MG63 (cell line): ENCODE measurements at regions not wholly inside any gene's neighbourhood (a gene's known extent, or its start where the extent isn't known, plus 50 kb on each side); places are given as distances from the start of the nearest gene placed in this dataset.
"Not testable (repeated sequence)": the region's sequence is repeated elsewhere in the genome, so short reads cannot be mapped to it uniquely, and the experiment has no call there.

Experiments used
- DNase-seq: peaks from one replicate; pipeline ENCODE4 v3.0.0-alpha.2; 2020
- H3K27me3 ChIP-seq: fragments of 250-450 bp; sonication (Bioruptor Pico); 2 replicates; pipeline ENCODE4 v1.5.1; 2020; ENCODE audit warnings: mild to moderate bottlenecking, moderate library complexity
- H3K36me3 ChIP-seq: fragments of 250-450 bp; sonication (Bioruptor Pico); 2 replicates; pipeline ENCODE4 v1.5.1; 2020; ENCODE audit warnings: mild to moderate bottlenecking, moderate library complexity
- H3K4me3 ChIP-seq: fragments of 250-450 bp; sonication (Bioruptor Pico); 2 replicates; pipeline ENCODE4 v1.5.1; 2020; ENCODE audit warnings: mild to moderate bottlenecking, moderate library complexity
- H3K9me3 ChIP-seq: fragments of 250-450 bp; sonication (Bioruptor Pico); 2 replicates; pipeline ENCODE4 v1.5.1; 2020; ENCODE audit warnings: mild to moderate bottlenecking, moderate library complexity

- H3K4me3 ChIP-seq, H3K36me3 ChIP-seq, DNase-seq, H3K27me3 ChIP-seq, H3K9me3 ChIP-seq: not testable (repeated sequence)
Observed at GRCh38 chr6:80952479-80952878, 800.0 kb downstream of the TENT5A start.

- no peak overlapping the region for H3K4me3 ChIP-seq
- H3K9me3 ChIP-seq = no peaks in the 10 kb centered on the region
- DNase-seq = no peak
- H3K27me3 ChIP-seq = no peaks in the 10 kb centered on the region
- no peaks in the 10 kb centered on the region for H3K36me3 ChIP-seq
Observed at GRCh38 chr6:80946402-80946801, 806.1 kb downstream of the TENT5A start.

DNA sequence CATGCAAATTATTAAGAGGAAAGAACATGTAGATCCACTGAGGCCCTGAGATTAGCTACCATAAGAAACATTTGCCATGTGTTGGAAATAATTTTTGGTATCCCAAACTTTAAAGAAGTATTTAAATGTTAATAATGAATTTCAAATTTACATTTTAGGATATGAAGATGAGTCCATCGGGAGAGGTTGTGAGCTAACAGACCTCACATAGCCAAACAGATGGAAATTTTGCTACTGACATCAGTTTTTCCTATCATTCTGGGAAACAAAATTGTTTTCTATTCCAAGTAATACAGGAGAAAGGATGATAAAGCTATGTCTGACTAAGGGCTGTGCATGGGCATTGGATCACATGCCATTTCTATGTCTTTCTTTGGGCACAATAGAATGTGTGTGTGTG lies 809.6 kb downstream of the TENT5A start:
- no peak for DNase-seq

DNA sequence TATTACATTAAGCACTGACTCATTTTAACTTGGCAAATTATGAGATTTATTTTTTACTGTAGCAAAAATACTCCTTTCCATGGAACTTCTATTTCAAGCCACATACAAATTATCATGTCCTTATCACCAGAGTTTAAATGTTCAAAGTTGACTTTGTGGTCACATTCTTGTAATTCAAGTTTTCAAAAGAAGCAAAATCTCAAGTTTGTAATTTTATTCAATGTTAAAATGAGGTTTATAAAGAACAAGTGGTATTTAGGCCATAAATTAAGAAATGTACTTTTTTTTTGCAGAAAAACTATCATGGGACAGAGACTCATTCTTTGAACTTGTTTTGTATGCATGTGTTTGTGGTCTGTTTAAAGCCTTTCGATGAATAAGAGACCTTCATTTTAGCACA lies 811.5 kb downstream of the TENT5A start:
- DNase-seq = no peak
- no peak overlapping the region for H3K4me3 ChIP-seq

More for the DNA sequence above, 809.6 kb downstream of the TENT5A start:
- H3K27me3 ChIP-seq = no peaks in the 10 kb centered on the region
- no peaks in the 10 kb centered on the region for H3K36me3 ChIP-seq
- H3K4me3 ChIP-seq = no peak overlapping the region
- no peaks in the 10 kb centered on the region for H3K9me3 ChIP-seq

DNA sequence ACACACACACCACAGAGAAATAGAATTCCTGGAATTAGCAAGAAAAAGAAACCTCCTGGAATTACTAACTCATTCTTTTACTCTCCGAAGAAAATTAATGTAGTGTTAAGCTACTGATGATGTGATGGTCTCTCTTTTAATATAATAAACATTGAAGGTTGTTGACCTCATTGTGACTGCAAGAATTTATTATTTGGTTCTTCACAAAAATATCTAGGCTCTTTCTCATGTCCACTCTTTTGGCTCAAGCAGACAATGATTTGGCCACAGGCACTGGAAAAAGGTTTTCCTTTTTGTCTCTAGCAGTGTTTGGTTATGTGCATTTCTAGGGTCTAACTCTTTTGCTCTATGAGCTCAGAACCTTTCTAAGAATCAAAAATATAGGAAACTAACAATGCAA lies 811.9 kb downstream of the TENT5A start:
- H3K36me3 ChIP-seq = no peaks in the 10 kb centered on the region
- no peaks in the 10 kb centered on the region for H3K9me3 ChIP-seq
- no peak for DNase-seq
- no peaks in the 10 kb centered on the region for H3K27me3 ChIP-seq
- H3K4me3 ChIP-seq = no peak overlapping the region

More for the DNA sequence above, 811.5 kb downstream of the TENT5A start:
- Histone ChIP-seq H3K9me3 (no peaks in the 10 kb centered on the region), H3K36me3 (no peaks in the 10 kb centered on the region), H3K27me3 (no peaks in the 10 kb centered on the region)

DNA sequence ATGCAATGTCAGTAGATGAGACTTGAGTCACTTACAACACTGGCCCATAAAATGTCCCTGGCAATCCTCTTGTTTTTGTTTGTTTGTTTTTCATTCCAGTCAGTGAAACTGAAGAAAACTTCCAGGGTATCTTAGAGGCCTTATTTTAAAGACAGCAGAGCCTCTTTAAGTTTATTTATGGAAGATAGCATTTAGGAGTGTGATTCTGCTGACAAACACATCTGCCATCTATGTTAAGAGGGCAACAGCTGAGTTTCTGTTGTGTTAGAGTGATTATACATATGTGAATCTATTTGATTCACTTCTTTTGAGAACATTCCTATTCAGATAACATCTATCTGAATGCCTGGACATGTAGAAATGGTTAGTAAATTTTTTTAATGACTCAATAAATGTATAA lies 812.6 kb downstream of the TENT5A start:
- DNase-seq = no peak
- no peaks in the 10 kb centered on the region for H3K27me3 ChIP-seq
- no peaks in the 10 kb centered on the region for H3K9me3 ChIP-seq

DNA sequence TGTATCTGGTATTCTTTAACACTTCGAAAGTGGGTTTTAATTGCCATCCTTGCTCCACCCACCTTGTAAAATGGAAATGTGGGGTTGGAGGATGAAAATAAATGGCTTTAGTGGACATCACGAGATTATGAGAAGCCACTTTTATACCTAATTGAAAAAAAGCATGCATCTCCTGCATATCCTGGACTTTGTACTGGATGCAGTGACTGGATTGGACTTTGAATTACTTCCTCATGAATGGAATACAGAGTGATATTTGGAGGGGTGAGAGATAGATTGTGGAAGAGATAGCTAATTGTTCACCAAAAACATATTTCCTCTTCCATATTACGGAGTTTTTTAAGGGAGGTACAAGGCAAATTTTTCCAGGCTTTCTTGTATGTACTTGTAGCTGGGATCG lies 813.0 kb downstream of the TENT5A start:
- no peaks in the 10 kb centered on the region for H3K9me3 ChIP-seq
- H3K36me3 ChIP-seq = no peaks in the 10 kb centered on the region
- no peaks in the 10 kb centered on the region for H3K27me3 ChIP-seq
- H3K4me3 ChIP-seq = no peak overlapping the region
- no peak for DNase-seq

More for the DNA sequence above, 812.6 kb downstream of the TENT5A start:
- Histone ChIP-seq H3K4me3 (no peak overlapping the region), H3K36me3 (no peaks in the 10 kb centered on the region)

DNA sequence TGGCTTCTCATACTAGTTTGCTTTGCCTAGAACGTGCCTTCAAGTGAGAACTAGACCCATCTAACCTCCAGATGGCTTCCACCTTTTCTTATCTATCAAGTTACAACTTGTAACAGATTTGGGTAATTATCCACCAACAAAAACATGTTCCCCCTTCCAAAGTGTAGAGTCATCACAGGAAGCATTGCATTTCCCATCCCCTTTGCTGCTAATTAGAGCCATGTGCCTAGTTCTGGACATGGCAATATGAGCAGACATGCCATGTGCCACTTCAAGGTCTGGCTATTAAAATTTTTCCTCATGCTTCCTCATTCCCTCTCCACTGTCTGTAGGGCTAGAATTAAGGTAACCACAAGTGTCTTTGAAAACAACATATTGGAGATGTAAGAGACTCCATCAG lies 814.4 kb downstream of the TENT5A start:
- Histone ChIP-seq H3K27me3 (no peaks in the 10 kb centered on the region), H3K4me3 (no peak overlapping the region), H3K36me3 (no peaks in the 10 kb centered on the region), H3K9me3 (peaks cover 10% of the 10 kb centered on the region; the same call in 1 of the 2 replicates)
- DNase-seq = no peak

DNA sequence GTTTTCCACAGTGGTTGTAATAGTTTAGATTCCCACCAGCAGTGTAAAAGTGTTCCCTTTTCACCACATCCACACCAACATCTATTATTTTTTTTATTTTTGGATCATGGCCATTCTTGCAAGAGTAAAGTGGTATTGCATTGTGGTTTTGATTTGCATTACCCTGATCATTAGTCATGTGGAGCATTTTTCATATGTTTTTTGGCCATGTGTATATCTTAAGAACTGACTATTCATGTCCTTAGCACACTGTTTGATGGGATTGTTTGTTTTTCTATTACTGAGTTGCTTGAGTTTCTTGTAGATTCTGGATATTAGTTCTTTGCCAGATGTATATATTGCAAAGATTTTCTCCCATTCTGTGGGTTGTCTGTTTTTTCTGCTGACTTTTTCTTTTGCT lies 820.1 kb downstream of the TENT5A start:
- no peaks in the 10 kb centered on the region for H3K27me3 ChIP-seq
- H3K36me3 ChIP-seq = no peaks in the 10 kb centered on the region
- no peak for DNase-seq
- H3K4me3 ChIP-seq = no peak overlapping the region
- peaks cover 10% of the 10 kb centered on the region for H3K9me3 ChIP-seq

- no peaks in the 10 kb centered on the region for H3K27me3 ChIP-seq
Observed at GRCh38 chr6:80930376-80930775, 822.1 kb downstream of the TENT5A start.

GRCh38 chr6:80923816-80924215 lies 817.3 kb downstream of the BCKDHB start:
- H3K4me3 ChIP-seq = no peak overlapping the region
- DNase-seq = no peak
- no peaks in the 10 kb centered on the region for H3K27me3 ChIP-seq
- no peaks in the 10 kb centered on the region for H3K9me3 ChIP-seq
- no peaks in the 10 kb centered on the region for H3K36me3 ChIP-seq

More at GRCh38 chr6:80930376-80930775, 822.1 kb downstream of the TENT5A start:
- DNase-seq = no peak
- H3K4me3 ChIP-seq = no peak overlapping the region
- H3K36me3 ChIP-seq = no peaks in the 10 kb centered on the region
- H3K9me3 ChIP-seq = peaks cover 10% of the 10 kb centered on the region

DNA sequence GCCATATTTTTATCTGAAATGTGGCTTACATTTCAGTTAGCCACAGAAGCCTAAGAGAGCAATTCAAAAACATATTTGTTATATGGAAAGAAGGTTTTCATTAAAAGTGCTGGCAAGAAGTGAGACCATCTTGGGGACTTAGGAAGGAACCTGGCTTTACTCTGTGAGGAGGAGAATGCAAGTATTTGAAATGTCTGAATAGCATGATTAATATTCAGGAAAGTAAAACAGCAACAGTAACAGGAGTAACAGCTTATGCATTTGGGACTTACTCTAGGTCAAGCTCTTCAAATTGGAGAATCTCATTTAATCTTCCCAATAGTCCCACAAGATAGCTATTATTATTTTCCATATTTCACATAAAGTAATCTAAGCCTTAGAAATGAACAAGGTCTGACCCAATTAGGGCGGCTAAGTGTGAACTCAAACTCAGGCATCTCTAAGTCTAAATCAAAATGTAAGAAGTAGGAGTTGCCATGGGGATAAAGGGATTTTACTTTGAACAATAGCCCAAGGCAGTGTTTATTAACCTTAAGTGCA lies 816.5 kb downstream of the BCKDHB start:
- Histone ChIP-seq H3K36me3 (no peaks in the 10 kb centered on the region), H3K4me3 (no peak overlapping the region), H3K9me3 (no peaks in the 10 kb centered on the region), H3K27me3 (no peaks in the 10 kb centered on the region)
- no peak for DNase-seq

DNA sequence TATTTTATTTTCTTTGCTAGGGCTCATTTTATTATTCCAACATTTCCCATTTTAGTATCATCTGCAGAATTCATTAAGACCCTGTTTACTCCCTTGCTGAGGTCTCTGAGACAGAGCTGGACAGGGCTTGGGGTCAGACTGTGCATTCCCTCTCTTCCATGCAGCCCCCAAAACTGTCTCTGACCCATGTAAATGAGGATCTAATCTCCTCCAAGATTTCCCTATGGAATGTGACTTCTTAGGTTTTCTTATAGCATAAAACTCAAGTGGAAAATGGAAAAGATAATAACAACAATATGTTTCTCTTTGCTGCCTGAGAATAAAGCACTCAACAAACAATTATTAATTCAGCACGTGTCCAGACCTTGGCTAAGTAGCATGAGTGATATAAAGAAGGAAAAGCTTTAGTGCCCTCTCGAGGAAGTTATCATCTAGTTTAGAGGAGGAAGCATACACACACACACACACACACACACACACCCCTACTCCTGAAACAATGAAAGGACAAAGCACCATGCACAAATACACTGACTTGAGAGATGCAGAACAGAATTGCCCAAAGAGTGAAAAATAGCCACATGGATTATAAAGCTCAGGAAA lies 815.5 kb downstream of the BCKDHB start:
- Histone ChIP-seq H3K4me3 (no peak overlapping the region), H3K36me3 (no peaks in the 10 kb centered on the region), H3K27me3 (no peaks in the 10 kb centered on the region), H3K9me3 (no peaks in the 10 kb centered on the region)
- DNase-seq = no peak

DNA sequence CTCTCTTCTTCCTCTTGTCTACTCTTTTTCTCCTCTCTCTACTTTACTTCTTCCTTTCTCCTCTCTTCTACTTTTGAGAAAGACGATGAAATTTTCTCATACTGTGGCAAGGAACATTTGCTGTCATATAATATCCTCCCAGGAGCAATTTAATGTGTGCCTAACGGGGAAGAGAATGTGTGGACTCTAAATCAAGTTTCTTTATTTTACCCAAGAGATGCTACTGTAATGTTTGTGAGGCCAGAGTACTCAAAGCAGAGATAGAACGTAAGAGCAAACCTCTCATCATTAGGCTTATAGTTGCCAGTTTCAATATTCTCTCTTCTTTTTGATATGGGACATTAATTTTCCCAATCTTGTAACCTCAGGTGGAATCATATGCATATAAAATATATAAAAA lies 801.4 kb downstream of the BCKDHB start:
- Histone ChIP-seq H3K9me3 (no peaks in the 10 kb centered on the region), H3K27me3 (no peaks in the 10 kb centered on the region), H3K4me3 (no peak overlapping the region), H3K36me3 (no peaks in the 10 kb centered on the region)
- no peak for DNase-seq

DNA sequence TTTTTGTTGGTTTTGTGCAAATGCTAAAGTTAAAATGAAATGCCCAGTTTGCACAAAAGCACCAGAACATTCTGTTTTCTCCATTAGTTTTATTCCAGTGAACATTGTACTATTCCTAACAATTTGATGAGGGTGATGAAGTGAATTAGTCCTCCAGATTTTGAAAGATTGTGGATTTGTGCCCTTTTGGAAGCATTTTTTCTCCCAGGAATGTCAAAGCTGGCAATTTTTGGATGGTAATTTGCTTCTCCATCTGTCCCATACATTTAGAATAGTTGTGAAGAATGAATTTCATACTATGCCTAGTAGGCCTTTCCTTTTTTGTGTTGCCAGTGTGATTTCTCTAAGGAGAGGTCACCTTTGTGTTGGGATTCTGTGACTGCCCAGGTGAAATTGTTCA lies 797.2 kb downstream of the BCKDHB start:
- Histone ChIP-seq H3K4me3 (no peak overlapping the region), H3K36me3 (no peaks in the 10 kb centered on the region), H3K9me3 (peaks cover 2% of the 10 kb centered on the region; the same call in 1 of the 2 replicates), H3K27me3 (no peaks in the 10 kb centered on the region)
- no peak for DNase-seq

DNA sequence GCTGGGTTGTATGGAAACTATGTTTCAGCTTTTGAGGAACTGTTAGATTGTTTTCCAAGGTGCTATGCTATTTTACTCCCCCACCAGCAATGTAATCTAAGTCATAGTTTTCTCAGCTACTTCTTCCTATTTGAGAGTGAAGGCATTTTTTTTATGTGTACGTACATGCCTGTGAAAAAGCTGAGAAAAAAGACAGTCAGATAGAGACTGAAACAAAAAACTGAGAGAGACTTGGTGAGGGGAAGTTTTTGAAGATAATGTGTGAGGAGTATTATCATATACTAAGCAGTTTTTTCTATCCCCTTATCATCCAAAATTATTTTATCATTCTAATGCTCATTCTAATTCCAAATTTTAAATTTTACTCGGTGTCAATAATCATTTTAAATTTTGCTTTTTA lies 780.0 kb downstream of the BCKDHB start:
- DNase-seq = no peak
- H3K4me3 ChIP-seq = no peak overlapping the region

GRCh38 chr6:80872951-80873308 lies 766.5 kb downstream of the BCKDHB start:
- DNase-seq = no peak
- no peaks in the 10 kb centered on the region for H3K27me3 ChIP-seq
- no peaks in the 10 kb centered on the region for H3K9me3 ChIP-seq
- H3K36me3 ChIP-seq = no peaks in the 10 kb centered on the region
- no peak overlapping the region for H3K4me3 ChIP-seq

More for the DNA sequence above, 780.0 kb downstream of the BCKDHB start:
- no peaks in the 10 kb centered on the region for H3K36me3 ChIP-seq
- H3K9me3 ChIP-seq = no peaks in the 10 kb centered on the region
- H3K27me3 ChIP-seq = no peaks in the 10 kb centered on the region

DNA sequence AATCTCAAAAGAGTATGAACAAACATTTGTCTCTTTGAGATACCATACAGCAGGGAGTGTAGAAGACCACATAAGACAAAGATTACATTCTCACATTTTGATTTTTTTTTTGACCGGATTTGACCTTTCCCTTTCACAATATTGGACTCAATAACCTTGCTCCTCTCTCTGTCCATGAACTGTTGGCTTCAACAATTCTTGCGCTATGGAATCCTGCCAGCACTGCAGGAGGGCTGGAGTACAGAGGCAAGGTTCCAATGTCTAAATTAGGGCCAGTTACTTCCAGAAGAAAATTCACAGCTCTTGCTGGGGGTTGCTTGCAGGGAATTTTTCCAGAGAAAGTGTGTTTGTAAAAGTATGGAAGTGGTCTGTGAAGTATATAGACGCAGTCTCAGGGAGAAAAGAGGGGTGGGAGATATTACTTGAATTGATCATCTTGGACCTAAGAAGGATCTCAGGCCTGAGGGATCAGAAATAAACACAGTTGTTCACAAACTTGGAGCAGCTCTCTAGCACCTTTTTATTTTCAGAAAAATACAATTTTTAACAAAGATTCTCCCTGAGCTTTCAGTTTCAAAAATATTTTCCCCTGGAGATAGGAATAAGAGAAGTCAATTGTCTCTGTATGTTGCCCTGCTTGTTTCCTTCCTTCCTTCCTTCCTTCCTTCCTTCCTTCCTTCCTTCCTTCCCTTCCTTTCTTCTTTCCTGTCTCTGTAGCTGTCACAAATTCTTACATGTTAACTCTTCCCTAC lies 765.9 kb downstream of the BCKDHB start:
- no peaks in the 10 kb centered on the region for H3K9me3 ChIP-seq
- no peaks in the 10 kb centered on the region for H3K27me3 ChIP-seq
- no peaks in the 10 kb centered on the region for H3K36me3 ChIP-seq
- H3K4me3 ChIP-seq = no peak overlapping the region
- no peak for DNase-seq
